ENCODE measurements at regions not wholly inside any gene's neighbourhood (a gene's known extent, or its start where the extent isn't known, plus 50 kb on each side); places are given as distances from the start of the nearest gene placed in this dataset.
A peak's percentile ranks its signal among the peaks of the same experiment; 100 is the strongest.
"Not testable (repeated sequence)": the region's sequence is repeated elsewhere in the genome, so short reads cannot be mapped to it uniquely, and the experiment has no call there.

DNA sequence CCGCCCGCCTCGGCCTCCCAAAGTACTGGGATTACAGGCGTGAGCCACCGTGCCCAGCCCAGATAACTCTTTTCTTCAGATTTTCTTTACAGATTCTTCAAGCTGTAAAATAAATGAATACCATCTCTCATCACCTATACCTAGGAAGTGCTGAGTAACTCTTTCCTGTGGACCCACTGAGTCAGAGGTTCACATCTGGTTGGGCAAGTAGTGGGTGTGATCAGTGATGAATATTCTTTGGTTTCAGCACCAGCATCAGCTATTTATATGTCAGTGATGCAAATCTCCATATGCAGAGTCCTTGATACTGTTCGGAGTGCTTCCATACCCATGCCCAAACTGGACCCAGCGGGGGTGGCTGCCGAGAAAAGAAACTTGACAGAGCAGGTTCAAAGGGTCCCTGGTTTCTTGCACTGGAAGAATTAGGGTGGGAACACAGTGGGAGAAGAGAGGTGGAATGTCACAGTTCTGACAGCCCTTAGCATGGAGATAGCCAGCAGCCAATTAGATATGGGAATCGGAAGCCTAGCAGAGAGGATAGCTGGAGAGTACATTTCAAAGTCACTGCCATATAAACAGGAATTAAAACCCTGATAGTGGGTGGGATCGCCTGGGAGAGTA, 64.9 kb upstream of the DDR1 start:
- H3K36me3 ChIP-seq, result no peaks in the 10 kb centered on the region
- H3K4me3 ChIP-seq, result no peak overlapping the region
- no peak for DNase-seq (ENCODE audit: low spot score in 2 of 2)
- H3K27ac ChIP-seq, result peak overlapping the region in 1 of 2 donors; percentile 63
- intact Hi-C loops (cut with DNase I; ENCODE audit: low total_unique reads), result loop anchor here (10.0 kb wide), 1 partner anchor 55 kb away; no protein-coding TSS in a partner anchor
- no peaks in the 10 kb centered on the region for H3K9me3 ChIP-seq
- no peak for TF ChIP-seq POLR2A (IDR thresholded peaks at IDR 0.05)
- no peak for TF ChIP-seq POLR2AphosphoS5 (IDR thresholded peaks at IDR 0.05)
- TF ChIP-seq, protein P1, sequence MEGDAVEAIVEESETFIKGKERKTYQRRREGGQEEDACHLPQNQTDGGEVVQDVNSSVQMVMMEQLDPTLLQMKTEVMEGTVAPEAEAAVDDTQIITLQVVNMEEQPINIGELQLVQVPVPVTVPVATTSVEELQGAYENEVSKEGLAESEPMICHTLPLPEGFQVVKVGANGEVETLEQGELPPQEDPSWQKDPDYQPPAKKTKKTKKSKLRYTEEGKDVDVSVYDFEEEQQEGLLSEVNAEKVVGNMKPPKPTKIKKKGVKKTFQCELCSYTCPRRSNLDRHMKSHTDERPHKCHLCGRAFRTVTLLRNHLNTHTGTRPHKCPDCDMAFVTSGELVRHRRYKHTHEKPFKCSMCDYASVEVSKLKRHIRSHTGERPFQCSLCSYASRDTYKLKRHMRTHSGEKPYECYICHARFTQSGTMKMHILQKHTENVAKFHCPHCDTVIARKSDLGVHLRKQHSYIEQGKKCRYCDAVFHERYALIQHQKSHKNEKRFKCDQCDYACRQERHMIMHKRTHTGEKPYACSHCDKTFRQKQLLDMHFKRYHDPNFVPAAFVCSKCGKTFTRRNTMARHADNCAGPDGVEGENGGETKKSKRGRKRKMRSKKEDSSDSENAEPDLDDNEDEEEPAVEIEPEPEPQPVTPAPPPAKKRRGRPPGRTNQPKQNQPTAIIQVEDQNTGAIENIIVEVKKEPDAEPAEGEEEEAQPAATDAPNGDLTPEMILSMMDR (IDR thresholded peaks at IDR 0.05), result no peak
- H3K4me1 ChIP-seq, result no peaks in the 10 kb centered on the region
- no peaks in the 10 kb centered on the region for H3K27me3 ChIP-seq

DNA sequence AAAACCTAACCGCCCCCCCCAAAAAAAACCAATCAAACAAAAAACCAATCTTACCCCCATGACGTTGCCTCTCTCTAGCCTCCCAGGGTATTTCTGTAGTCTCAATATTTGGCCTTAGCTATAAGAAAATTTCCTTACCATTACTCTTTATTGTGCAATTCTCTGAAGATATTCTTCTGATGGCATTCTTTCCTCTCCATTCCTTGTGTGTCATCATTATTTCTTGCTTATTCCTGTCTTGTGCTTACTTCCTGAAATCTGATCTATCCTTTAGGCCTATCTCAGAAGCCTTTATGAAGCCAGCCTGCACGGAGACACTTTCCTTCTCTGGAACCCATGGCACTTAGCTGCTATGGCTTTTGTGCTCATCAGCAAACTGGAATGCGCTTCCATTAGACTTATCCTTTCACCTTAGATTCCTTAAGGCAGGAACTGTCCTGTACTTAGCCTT, 65.9 kb upstream of the DDR1 start:
- no peak for DNase-seq (ENCODE audit: low spot score in 2 of 2)
- H3K4me1 ChIP-seq, result no peaks in the 10 kb centered on the region
- no peaks in the 10 kb centered on the region for H3K9me3 ChIP-seq
- no peaks in the 10 kb centered on the region for H3K27me3 ChIP-seq
- H3K36me3 ChIP-seq, result no peaks in the 10 kb centered on the region
- peak overlapping the region; percentile 63 to 79 for H3K27ac ChIP-seq
- TF ChIP-seq, protein P1 (IDR thresholded peaks at IDR 0.05), result no peak
- TF ChIP-seq POLR2AphosphoS5 (IDR thresholded peaks at IDR 0.05), result peak in 1 of 3 donors; percentile 25
- TF ChIP-seq POLR2A (IDR thresholded peaks at IDR 0.05), result no peak
- H3K4me3 ChIP-seq, result no peak overlapping the region
- intact Hi-C loops (cut with DNase I; ENCODE audit: low total_unique reads), result loop anchor here (10.0 kb wide), 1 partner anchor 54 kb away; no protein-coding TSS in a partner anchor

DNA sequence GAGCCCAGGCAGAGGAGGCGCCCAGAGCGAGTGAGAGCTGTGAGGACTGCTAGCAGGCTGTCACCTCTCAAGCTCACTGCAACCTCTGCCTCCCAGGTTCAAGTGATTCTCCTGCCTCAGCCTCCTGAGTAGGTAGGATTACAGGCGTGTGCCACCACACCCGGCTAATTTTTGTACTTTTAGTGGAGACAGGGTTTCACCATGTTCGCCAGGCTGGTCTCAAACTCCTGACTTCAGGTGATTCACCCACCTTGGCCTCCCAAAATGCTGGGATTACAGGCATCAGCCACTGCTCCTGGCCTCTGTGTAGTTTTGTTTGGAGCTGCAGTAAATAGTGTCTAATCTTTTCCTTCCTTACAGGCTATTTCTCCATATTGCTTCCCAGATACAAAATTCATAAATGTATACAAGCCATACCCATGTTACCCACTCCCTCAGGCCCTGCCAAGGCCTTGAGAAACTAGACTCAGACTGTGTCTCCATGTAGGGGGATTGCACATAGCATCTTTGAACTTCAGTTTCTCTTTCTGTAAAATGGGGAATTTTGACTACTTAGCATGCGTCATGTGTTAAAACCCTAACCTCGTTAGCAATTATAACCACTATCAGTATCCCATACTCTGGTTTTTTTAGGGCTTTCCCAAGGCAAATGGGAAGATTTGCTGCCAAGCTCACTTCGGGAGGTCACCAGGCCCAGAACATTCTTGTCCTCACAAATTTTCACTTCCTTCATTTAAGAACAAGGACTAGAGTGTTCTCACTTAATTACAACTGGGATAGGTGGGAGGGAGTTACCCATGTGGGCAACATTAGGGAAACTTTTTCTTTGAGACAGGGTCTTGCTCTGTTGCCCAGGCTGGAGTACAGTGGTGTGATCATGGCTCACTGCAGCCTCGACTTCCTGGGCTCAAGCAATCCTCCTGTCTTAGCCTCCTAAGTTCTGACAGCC, 67.3 kb upstream of the DDR1 start:
- TF ChIP-seq POLR2A (IDR thresholded peaks at IDR 0.05), result no peak
- TF ChIP-seq POLR2AphosphoS5 (IDR thresholded peaks at IDR 0.05), result no peak
- TF ChIP-seq, protein P1 (IDR thresholded peaks at IDR 0.05), result no peak
- no peaks in the 10 kb centered on the region for H3K36me3 ChIP-seq
- no peak for DNase-seq (ENCODE audit: low spot score in 2 of 2)
- no peaks in the 10 kb centered on the region for H3K4me1 ChIP-seq
- peak overlapping the region in 1 of 2 donors; percentile 63 for H3K27ac ChIP-seq
- no peaks in the 10 kb centered on the region for H3K27me3 ChIP-seq
- H3K4me3 ChIP-seq, result no peak overlapping the region
- no peaks in the 10 kb centered on the region for H3K9me3 ChIP-seq
- intact Hi-C loops (cut with DNase I; ENCODE audit: low total_unique reads), result loop anchor here (10.0 kb wide), 1 partner anchor 52 kb away; no protein-coding TSS in a partner anchor

DNA sequence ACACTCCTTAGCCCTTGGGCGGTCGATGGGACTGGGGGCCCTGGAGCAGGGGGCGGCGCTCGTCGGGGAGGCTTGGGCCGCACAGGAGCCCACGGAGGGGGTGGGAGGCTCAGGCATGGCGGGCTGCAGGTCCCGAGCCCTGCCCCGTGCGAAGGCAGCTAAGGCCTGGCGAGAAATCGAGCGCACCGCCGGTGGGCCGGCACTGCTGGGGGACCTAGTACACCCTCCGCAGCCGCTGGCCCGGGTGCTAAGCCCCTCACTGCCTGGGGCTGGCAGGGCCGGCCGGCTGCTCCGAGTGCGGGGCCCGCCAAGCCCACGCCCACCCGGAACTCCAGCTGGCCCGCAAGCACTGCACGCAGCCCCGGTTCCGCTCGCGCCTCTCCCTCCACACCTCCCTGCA, 68.0 kb upstream of the DDR1 start:
- H3K4me1 ChIP-seq; H3K27me3 ChIP-seq; H3K36me3 ChIP-seq; H3K27ac ChIP-seq; H3K4me3 ChIP-seq; H3K9me3 ChIP-seq; DNase-seq (ENCODE audit: low spot score in 2 of 2): not testable (repeated sequence)
- intact Hi-C loops (cut with DNase I; ENCODE audit: low total_unique reads), result loop anchor here (10.0 kb wide), 1 partner anchor 51 kb away; no protein-coding TSS in a partner anchor

DNA sequence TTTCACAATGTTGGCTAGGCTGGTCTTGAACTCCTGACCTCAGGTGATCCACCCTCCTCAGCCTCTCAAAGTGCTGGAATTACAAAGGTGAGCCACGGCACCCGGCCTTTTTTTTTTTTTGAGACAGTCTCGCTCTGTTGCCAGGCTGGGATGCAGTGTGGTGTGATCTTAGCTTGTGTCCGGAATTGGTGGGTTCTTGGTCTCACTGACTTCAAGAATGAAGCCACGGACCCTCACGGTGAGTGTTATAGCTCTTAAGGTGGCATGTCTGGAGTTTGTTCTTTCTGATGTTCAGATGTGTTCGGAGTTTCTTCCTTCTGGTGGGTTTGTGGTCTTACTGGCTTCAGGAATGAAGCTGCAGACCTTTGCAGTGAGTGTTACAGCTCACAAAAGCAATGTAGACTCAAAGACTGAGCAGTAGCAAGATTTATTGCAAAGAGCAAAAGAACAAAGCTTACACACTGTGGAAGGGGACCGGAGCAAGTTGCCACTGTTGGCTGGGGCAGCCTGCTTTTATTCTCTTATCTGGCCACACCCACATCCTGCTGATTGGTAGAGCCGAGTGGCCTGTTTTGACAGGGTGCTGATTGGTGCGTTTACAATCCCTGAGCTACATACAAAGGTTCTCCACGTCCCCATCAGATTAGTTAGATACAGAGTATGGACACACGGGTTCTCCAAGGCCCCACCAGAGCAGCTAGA, 69.1 kb upstream of the DDR1 start:
- not testable (repeated sequence) for H3K9me3 ChIP-seq; H3K27me3 ChIP-seq; H3K4me1 ChIP-seq; H3K36me3 ChIP-seq; H3K27ac ChIP-seq; H3K4me3 ChIP-seq; DNase-seq (ENCODE audit: low spot score in 2 of 2)
- intact Hi-C loops (cut with DNase I; ENCODE audit: low total_unique reads), result loop anchor here (10.0 kb wide), 1 partner anchor 50 kb away; no protein-coding TSS in a partner anchor

Data from breast epithelium (tissue), 4 donors.